ENCODE measurements at regions not wholly inside any gene's neighbourhood (a gene's known extent, or its start where the extent isn't known, plus 50 kb on each side); places are given as distances from the start of the nearest gene placed in this dataset.

GRCh38 chr9:7937761-7938491, 138.3 kb upstream of the DMAC1 start:
- H3K4me2 ChIP-seq (ENCODE audit: low read depth, low read length, poor library complexity, severe bottlenecking): no peak overlapping the region

GRCh38 chr9:7936996-7937395, 137.4 kb upstream of the DMAC1 start:
- Histone ChIP-seq H3F3A (ENCODE audit: insufficient read depth) (no peaks in the 10 kb centered on the region), H3K4me2 (ENCODE audit: low read depth, low read length, poor library complexity, severe bottlenecking) (no peak overlapping the region), H3K27ac (ENCODE audit: low read depth, low read length) (no peak overlapping the region), H3K36me3 (ENCODE audit: low read length) (no peaks in the 10 kb centered on the region), H3K4me3 (ENCODE audit: insufficient read depth, low read length, poor library complexity, severe bottlenecking) (no peak overlapping the region), H3K9ac (ENCODE audit: low read length) (no peak overlapping the region), H3K79me2 (ENCODE audit: insufficient read depth, low read length) (no peaks in the 10 kb centered on the region), H3K27me3 (ENCODE audit: low read length) (no peaks in the 10 kb centered on the region), H4K20me1 (ENCODE audit: low read depth, low read length) (no peaks in the 10 kb centered on the region), H2AFZ (ENCODE audit: low read depth, low read length, severe bottlenecking) (no peak overlapping the region), H3K9me3 (ENCODE audit: insufficient read depth, low read length) (0 out of 2 replicates have a peak, but pooled peaks cover 8% of the 10 kb centered on the region), H3K9me2 (replicated peaks; ENCODE audit: insufficient read depth, low read length) (no peaks in the 10 kb centered on the region)
- TF ChIP-seq CTCF (IDR thresholded peaks at IDR 0.05; ENCODE audit: insufficient read depth, low read length, poor library complexity, severe bottlenecking): no peak
- no peak for TF ChIP-seq EZH2phosphoT487 (conservative IDR thresholded peaks at IDR 0.05; ENCODE audit: low read length)

More at GRCh38 chr9:7937761-7938491, 138.3 kb upstream of the DMAC1 start:
- TF ChIP-seq EZH2phosphoT487 (conservative IDR thresholded peaks at IDR 0.05; ENCODE audit: low read length) (no peak), CTCF (IDR thresholded peaks at IDR 0.05; ENCODE audit: insufficient read depth, low read length, poor library complexity, severe bottlenecking) (no peak)
- Histone ChIP-seq H2AFZ (ENCODE audit: low read depth, low read length, severe bottlenecking) (no peak overlapping the region), H3F3A (ENCODE audit: insufficient read depth) (no peaks in the 10 kb centered on the region), H3K27ac (ENCODE audit: low read depth, low read length) (no peak overlapping the region), H3K27me3 (ENCODE audit: low read length) (no peaks in the 10 kb centered on the region), H3K36me3 (ENCODE audit: low read length) (no peaks in the 10 kb centered on the region), H4K20me1 (ENCODE audit: low read depth, low read length) (no peaks in the 10 kb centered on the region), H3K9me3 (ENCODE audit: insufficient read depth, low read length) (0 out of 2 replicates have a peak, but pooled peaks cover 8% of the 10 kb centered on the region), H3K79me2 (ENCODE audit: insufficient read depth, low read length) (no peaks in the 10 kb centered on the region), H3K9me2 (replicated peaks; ENCODE audit: insufficient read depth, low read length) (no peaks in the 10 kb centered on the region), H3K9ac (ENCODE audit: low read length) (no peak overlapping the region), H3K4me3 (ENCODE audit: insufficient read depth, low read length, poor library complexity, severe bottlenecking) (no peak overlapping the region)

GRCh38 chr9:7936163-7936562, 136.6 kb upstream of the DMAC1 start:
- Histone ChIP-seq H3F3A (ENCODE audit: insufficient read depth) (no peaks in the 10 kb centered on the region), H3K36me3 (ENCODE audit: low read length) (no peaks in the 10 kb centered on the region), H3K27ac (ENCODE audit: low read depth, low read length) (no peak overlapping the region), H2AFZ (ENCODE audit: low read depth, low read length, severe bottlenecking) (no peak overlapping the region), H4K20me1 (ENCODE audit: low read depth, low read length) (no peaks in the 10 kb centered on the region), H3K9ac (ENCODE audit: low read length) (no peak overlapping the region), H3K4me3 (ENCODE audit: insufficient read depth, low read length, poor library complexity, severe bottlenecking) (no peak overlapping the region), H3K79me2 (ENCODE audit: insufficient read depth, low read length) (no peaks in the 10 kb centered on the region), H3K9me3 (ENCODE audit: insufficient read depth, low read length) (0 out of 2 replicates have a peak, but pooled peaks cover 8% of the 10 kb centered on the region), H3K27me3 (ENCODE audit: low read length) (no peaks in the 10 kb centered on the region), H3K4me2 (ENCODE audit: low read depth, low read length, poor library complexity, severe bottlenecking) (no peak overlapping the region), H3K9me2 (replicated peaks; ENCODE audit: insufficient read depth, low read length) (no peaks in the 10 kb centered on the region)
- no peak for TF ChIP-seq EZH2phosphoT487 (conservative IDR thresholded peaks at IDR 0.05; ENCODE audit: low read length)
- no peak for TF ChIP-seq CTCF (IDR thresholded peaks at IDR 0.05; ENCODE audit: insufficient read depth, low read length, poor library complexity, severe bottlenecking)
